22Rv1 (cell line): ENCODE measurements at regions not wholly inside any gene's neighbourhood (a gene's known extent, or its start where the extent isn't known, plus 50 kb on each side); places are given as distances from the start of the nearest gene placed in this dataset.

Source experiments
- H3K27ac ChIP-seq: fragments of 450-650 bp; 2 replicates; pipeline ENCODE4 v1.5.1; 2017
- ZFX ChIP-seq: fragments of 450-650 bp; IDR thresholded peaks from 2 replicates; pipeline ENCODE4 v1.6.1; 2017; ENCODE audit warnings: antibody characterized with exemption, borderline replicate concordance
- TF ChIP-seq, protein P1 (sequence below): fragments of 450-650 bp; IDR thresholded peaks from 2 replicates; pipeline ENCODE4 v1.5.1; 2017; ENCODE audit warnings: mild to moderate bottlenecking

GRCh38 chr22:27138471-27138870 is 481.1 kb downstream of the MIAT start:
- H3K27ac ChIP-seq = no peak overlapping the region
- no peak for TF ChIP-seq ZFX
- TF ChIP-seq, protein P1, sequence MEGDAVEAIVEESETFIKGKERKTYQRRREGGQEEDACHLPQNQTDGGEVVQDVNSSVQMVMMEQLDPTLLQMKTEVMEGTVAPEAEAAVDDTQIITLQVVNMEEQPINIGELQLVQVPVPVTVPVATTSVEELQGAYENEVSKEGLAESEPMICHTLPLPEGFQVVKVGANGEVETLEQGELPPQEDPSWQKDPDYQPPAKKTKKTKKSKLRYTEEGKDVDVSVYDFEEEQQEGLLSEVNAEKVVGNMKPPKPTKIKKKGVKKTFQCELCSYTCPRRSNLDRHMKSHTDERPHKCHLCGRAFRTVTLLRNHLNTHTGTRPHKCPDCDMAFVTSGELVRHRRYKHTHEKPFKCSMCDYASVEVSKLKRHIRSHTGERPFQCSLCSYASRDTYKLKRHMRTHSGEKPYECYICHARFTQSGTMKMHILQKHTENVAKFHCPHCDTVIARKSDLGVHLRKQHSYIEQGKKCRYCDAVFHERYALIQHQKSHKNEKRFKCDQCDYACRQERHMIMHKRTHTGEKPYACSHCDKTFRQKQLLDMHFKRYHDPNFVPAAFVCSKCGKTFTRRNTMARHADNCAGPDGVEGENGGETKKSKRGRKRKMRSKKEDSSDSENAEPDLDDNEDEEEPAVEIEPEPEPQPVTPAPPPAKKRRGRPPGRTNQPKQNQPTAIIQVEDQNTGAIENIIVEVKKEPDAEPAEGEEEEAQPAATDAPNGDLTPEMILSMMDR = no peak

DNA sequence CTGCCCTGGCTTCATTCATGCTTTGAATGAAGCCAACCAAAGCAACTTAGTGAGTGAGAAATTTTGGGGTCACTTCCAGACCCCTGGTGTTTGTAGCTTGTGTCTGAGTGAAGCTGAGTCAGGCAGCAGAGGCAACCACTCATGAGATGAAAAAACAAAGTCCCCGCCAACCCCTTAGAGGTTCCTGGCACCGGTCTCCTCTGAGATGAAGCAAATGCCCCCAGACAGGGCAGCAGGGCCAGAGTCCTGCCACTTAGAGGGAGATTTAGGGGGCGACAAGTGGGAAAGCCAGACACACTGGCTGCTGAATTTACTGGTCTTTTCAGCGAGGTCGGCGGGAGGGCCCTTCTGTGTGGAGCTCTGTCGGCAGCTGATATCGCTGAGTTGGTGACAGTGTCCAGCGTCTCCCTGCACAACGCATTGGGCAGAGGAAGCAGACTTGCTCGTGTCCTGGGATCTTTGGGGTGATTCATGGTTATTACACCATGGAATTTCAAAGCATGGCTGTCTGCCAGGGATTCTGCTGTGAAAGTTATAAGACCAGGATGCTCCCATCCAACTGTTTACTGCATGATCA is 482.6 kb downstream of the MIAT start:
- TF ChIP-seq, protein P1 = no peak
- no peak for TF ChIP-seq ZFX
- no peak overlapping the region for H3K27ac ChIP-seq

DNA sequence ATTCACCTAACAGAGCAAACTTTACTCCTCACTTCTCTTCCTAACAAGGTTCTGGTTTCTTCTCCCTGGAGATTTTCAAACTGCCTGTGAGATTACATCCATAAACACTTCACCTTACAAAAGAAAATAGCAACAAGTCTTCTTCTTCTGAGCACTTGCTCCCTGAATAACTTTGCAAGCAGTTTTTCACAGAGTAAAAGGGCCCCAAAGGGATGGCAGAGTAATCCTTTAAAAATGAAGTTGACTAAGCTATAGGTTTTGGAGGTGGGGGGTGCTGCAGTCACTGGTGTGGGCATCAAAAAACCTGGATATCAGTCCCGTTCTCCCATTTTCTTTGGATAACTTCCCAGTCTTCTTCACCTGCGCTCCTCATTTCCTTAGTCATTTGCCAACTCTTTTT is 484.9 kb downstream of the MIAT start:
- TF ChIP-seq, protein P1 = no peak
- TF ChIP-seq ZFX = no peak
- no peak overlapping the region for H3K27ac ChIP-seq

DNA sequence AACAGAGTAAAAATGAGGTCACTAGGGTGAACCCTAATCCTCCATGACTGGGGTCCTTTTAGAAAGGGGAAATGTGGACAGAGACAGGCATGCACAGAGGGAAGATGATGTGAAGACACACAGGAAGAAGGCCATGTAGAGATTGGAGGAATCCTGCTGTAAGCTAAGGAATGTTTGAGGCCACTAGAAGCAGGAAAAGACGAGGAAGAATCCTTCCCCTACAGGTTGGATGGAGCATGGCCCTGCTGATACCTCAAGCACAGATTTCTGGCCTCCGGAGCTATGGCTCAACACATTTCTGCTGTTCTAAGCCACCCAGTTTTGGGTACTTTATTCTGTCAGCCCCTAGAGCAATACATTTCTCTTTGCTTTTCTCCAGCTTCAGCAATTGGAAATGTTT is 486.9 kb downstream of the MIAT start:
- no peak overlapping the region for H3K27ac ChIP-seq
- TF ChIP-seq ZFX = no peak
- TF ChIP-seq, protein P1 = no peak

DNA sequence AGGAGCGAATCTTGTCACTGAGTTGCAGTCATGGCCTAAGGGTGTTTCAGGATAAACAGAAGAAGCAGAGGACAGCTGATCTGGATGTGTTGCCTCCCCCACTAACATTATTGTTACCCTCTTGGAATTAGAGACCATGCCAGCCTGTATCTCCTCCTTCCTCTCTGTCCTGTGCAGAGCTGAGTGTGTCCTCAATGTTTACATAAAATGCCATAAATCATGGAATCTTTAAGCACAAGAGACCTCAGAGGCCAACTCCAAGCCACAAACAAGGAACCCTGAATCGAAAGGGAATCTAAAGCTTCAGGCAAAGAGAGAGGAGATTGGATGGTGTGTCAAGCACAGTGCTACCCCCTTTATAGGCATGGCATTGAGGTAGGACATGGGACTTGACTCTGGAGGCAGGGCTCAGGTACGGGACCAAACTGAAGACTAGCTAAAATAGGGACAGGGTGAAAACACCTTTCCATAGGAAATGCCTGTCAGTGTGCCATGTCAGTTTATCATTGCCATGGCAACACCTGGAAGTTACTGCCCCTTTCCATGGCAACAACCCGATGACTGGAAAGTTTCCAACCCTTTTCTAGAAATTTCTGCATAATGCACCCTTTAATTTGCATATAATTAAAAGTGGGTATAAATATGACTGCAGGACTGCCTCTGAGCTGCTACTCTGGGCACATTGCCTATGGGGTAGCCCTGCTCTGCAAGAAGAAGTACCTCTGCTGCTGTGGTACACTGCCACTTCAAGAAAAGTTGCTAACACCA is 489.7 kb downstream of the MIAT start:
- no peak overlapping the region for H3K27ac ChIP-seq
- TF ChIP-seq, protein P1 = no peak
- no peak for TF ChIP-seq ZFX

GRCh38 chr22:27148055-27148454 is 490.7 kb downstream of the MIAT start:
- TF ChIP-seq ZFX = no peak
- TF ChIP-seq, protein P1 = no peak
- H3K27ac ChIP-seq = no peak overlapping the region

DNA sequence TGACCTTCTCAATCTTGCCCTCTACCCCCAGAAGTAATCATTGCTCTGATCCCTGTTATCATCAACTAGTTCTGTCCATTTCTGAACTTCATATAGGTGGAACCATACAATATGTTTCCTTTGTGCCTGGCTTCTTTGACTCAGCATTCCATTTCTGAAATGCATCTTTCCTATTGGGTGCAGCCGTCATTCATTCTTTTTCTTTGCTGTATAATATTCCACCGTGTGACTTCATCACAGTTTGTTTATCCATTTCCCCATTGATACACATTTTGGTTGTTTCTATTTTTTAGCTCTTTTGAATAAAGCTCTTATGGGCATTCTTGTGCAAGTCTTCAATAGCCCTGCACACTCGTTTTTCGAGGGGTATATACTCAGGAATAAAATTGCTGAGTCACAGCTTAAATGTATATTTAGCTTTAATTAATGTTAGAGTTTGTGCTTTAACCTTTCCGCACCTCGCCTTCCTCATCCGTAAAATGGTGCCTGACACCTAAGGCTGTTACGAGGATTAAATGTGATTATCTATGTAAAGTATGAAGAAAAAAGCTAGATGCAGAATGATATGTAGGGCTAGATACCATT is 491.6 kb downstream of the MIAT start:
- no peak for TF ChIP-seq ZFX
- TF ChIP-seq, protein P1 = no peak
- H3K27ac ChIP-seq = no peak overlapping the region
